B cell (primary cell): ENCODE measurements at regions not wholly inside any gene's neighbourhood (a gene's known extent, or its start where the extent isn't known, plus 50 kb on each side); places are given as distances from the start of the nearest gene placed in this dataset.

Experiments
- ATAC-seq: fragments of 200-7000 bp; cut with Tn5 transposase; one replicate; pipeline ENCODE4 v1.10.0; 2021; ENCODE audit warnings: low read depth, mild to moderate bottlenecking, moderate number of reproducible peaks, moderate library complexity
- CTCF ChIA-PET: fragments of 350-600 bp; sonication (Branson Sonifier 250); formaldehyde crosslinking; loops from one replicate; lab custom pipeline; 2021; ENCODE audit warnings: antibody characterized with exemption, inconsistent platforms; lab: Charles Lee
- POLR2A ChIA-PET: fragments of 350-600 bp; sonication (Branson Sonifier 250); formaldehyde crosslinking; loops from one replicate; lab custom pipeline; 2021; ENCODE audit warnings: antibody characterized with exemption; lab: Charles Lee
- DNase-seq: peaks from one replicate; pipeline ENCODE4 v3.0.0; 2013
- H2AFZ ChIP-seq: 2 replicates; pipeline ENCODE4 v1.6.1; 2012; ENCODE audit warnings: mild to moderate bottlenecking, low read depth, low read length; ENCODE audit not compliant: insufficient read depth, poor library complexity, severe bottlenecking
- H3K27ac ChIP-seq, 2 donors: 1 replicate in 1 of 2; 2 replicates in 1 of 2; pipeline ENCODE4 v1.5.1; 2012 to 2013; ENCODE audit warnings: low read length in 2 of 2, mild to moderate bottlenecking in 2 of 2, moderate library complexity in 1 of 2
- H3K27me3 ChIP-seq, 4 experiments: fragments of 200-600 bp in 1 of 4; sonication (generic) in 1 of 4; replicated peaks in 1 of 4; 1 replicate in 2 of 4; 2 replicates in 2 of 4; pipeline versions ENCODE4 v1.6.1 to v1.7.0; 2013 to 2016; ENCODE audit warnings: low read length in 3 of 4, mild to moderate bottlenecking in 2 of 4, mixed read lengths in 1 of 4, moderate library complexity in 1 of 4; ENCODE audit not compliant: insufficient read depth in 4 of 4, control insufficient read depth in 3 of 4; ENCODE audit errors: control extremely low read depth in 1 of 4
- H3K36me3 ChIP-seq, 2 experiments: replicated peaks in 1 of 2; 1 replicate in 1 of 2; 2 replicates in 1 of 2; pipeline versions ENCODE4 v1.6.1 to v1.7.1; 2013; ENCODE audit warnings: low read length in 1 of 2; ENCODE audit not compliant: insufficient read depth in 2 of 2, control insufficient read depth in 1 of 2; ENCODE audit errors: control extremely low read depth in 1 of 2, extremely low read depth in 1 of 2
- H3K4me1 ChIP-seq, 2 donors: fragments of 200-600 bp in 1 of 2; sonication (generic) in 1 of 2; 1 replicate in 1 of 2; 2 replicates in 1 of 2; pipeline versions ENCODE4 v1.5.1 to v1.6.1; 2013 to 2017; ENCODE audit warnings: low read length in 2 of 2; ENCODE audit not compliant: control insufficient read depth in 2 of 2, insufficient read depth in 2 of 2
- H3K4me2 ChIP-seq: replicated peaks from 2 replicates; pipeline ENCODE3; 2012; ENCODE audit warnings: mild to moderate bottlenecking, low read depth, low read length; ENCODE audit not compliant: poor library complexity, severe bottlenecking
- H3K4me3 ChIP-seq, 5 experiments: fragments of 200-600 bp in 1 of 5; sonication (generic) in 1 of 5; 1 replicate in 3 of 5; 2 replicates in 2 of 5; pipeline versions ENCODE4 v1.5.1 to v1.7.0; 2011 to 2016; ENCODE audit warnings: low read length in 4 of 5, mild to moderate bottlenecking in 4 of 5, low read depth in 2 of 5, control low read depth in 1 of 5, moderate library complexity in 1 of 5; ENCODE audit not compliant: insufficient read depth in 1 of 5; ENCODE audit errors: control extremely low read depth in 1 of 5, extremely low read depth in 1 of 5
- H3K79me2 ChIP-seq: fragments of 200-600 bp; sonication (generic); one replicate; pipeline ENCODE4 v1.6.0; 2016; ENCODE audit warnings: low read length; ENCODE audit not compliant: control insufficient read depth, insufficient read depth
- H3K9ac ChIP-seq: fragments of 200-600 bp; sonication (generic); 2 replicates; pipeline ENCODE4 v1.6.1; 2017; ENCODE audit warnings: mild to moderate bottlenecking, low read length, moderate library complexity
- H3K9me3 ChIP-seq, 3 donors: one replicate each; pipeline versions ENCODE4 v1.6.1 to v1.7.1; 2013; ENCODE audit warnings: low read length in 2 of 3; ENCODE audit not compliant: control insufficient read depth in 2 of 3, insufficient read depth in 1 of 3; ENCODE audit errors: control extremely low read depth in 1 of 3
- H4K20me1 ChIP-seq: 2 replicates; pipeline ENCODE4 v1.6.0; 2012; ENCODE audit warnings: mild to moderate bottlenecking, low read length; ENCODE audit not compliant: insufficient read depth, control insufficient read depth, poor library complexity, severe bottlenecking
- H3K27ac Mint-ChIP-seq: one replicate; pipeline ENCODE4 v1.8.0; 2021; ENCODE audit warnings: mixed read lengths
- H3K27me3 Mint-ChIP-seq: one replicate; pipeline ENCODE4 v1.8.0; 2021; ENCODE audit warnings: mixed read lengths
- H3K4me1 Mint-ChIP-seq: one replicate; pipeline ENCODE4 v1.8.0; 2021; ENCODE audit warnings: mixed read lengths
- H3K4me3 Mint-ChIP-seq: one replicate; pipeline ENCODE4 v1.8.0; 2021; ENCODE audit warnings: mixed read lengths
- H3K9me3 Mint-ChIP-seq: one replicate; pipeline ENCODE4 v1.8.0; 2022; ENCODE audit warnings: mixed read lengths; ENCODE audit not compliant: insufficient read depth
- CTCF ChIP-seq: fragments of 200-600 bp; IDR thresholded peaks from one replicate; pipeline ENCODE4 v1.8.0; 2022; ENCODE audit warnings: antibody characterized with exemption, mild to moderate bottlenecking
- EZH2 ChIP-seq: IDR thresholded peaks from 2 replicates; pipeline ENCODE4 v1.6.1; 2012; ENCODE audit warnings: borderline replicate concordance, low read depth, mild to moderate bottlenecking, moderate library complexity, low read length; ENCODE audit not compliant: insufficient read depth, poor library complexity, severe bottlenecking
- WGBS: methylation state at CpG from one replicate; pipeline ENCODE4 v1.1.5; 2013; ENCODE audit warnings: missing lambda C conversion rate; ENCODE audit not compliant: insufficient coverage; 5-methylcytosine and 5-hydroxymethylcytosine counted together
- intact Hi-C: fragments of 100-400 bp; cut with micrococcal nuclease; formaldehyde crosslinking; loops from one replicate; pipeline ENCODE4 v1.10.0; 2022

GRCh38 chr5:123249446-123249845, 160.4 kb downstream of the PRDM6 start:
- no peaks in the 10 kb centered on the region for H3K4me1 ChIP-seq
- intact Hi-C loops = no loop called here
- ChIA-PET CTCF (no interaction called here), POLR2A (no interaction called here)
- ATAC-seq = no peak
- DNase-seq = no peak
- TF ChIP-seq CTCF = no peak
- H3K9me3 ChIP-seq = no peaks in the 10 kb centered on the region
- H3K9ac ChIP-seq = no peak overlapping the region
- WGBS = no CpG with 5 or more reads among the region's 2 CpGs
- Mint-ChIP-seq H3K27me3 (peaks cover 7% of the 10 kb centered on the region), H3K4me1 (no peaks in the 10 kb centered on the region), H3K27ac (no peak overlapping the region), H3K9me3 (peaks cover 6% of the 10 kb centered on the region), H3K4me3 (no peak overlapping the region)
- no peak overlapping the region for H2AFZ ChIP-seq
- no peak overlapping the region for H3K4me2 ChIP-seq
- H3K4me3 ChIP-seq = no peak overlapping the region
- H4K20me1 ChIP-seq = no peaks in the 10 kb centered on the region
- no peaks in the 10 kb centered on the region for H3K79me2 ChIP-seq
- no peak overlapping the region for H3K27ac ChIP-seq
- no peaks in the 10 kb centered on the region for H3K36me3 ChIP-seq
- H3K27me3 ChIP-seq = no peaks in the 10 kb centered on the region

GRCh38 chr5:123245689-123246088, 156.6 kb downstream of the PRDM6 start:
- H3K4me3 ChIP-seq = no peak overlapping the region
- H4K20me1 ChIP-seq = no peaks in the 10 kb centered on the region
- no peaks in the 10 kb centered on the region for H3K27me3 ChIP-seq
- H2AFZ ChIP-seq = no peak overlapping the region
- Mint-ChIP-seq H3K27me3 (peaks cover 4% of the 10 kb centered on the region), H3K4me3 (no peak overlapping the region), H3K4me1 (no peaks in the 10 kb centered on the region), H3K27ac (no peak overlapping the region), H3K9me3 (peaks cover 2% of the 10 kb centered on the region)
- H3K27ac ChIP-seq = no peak overlapping the region
- ATAC-seq (no peak), DNase-seq (no peak)
- CTCF ChIA-PET = no interaction called here
- H3K4me2 ChIP-seq = no peak overlapping the region
- no peak overlapping the region for H3K9ac ChIP-seq
- H3K4me1 ChIP-seq = no peaks in the 10 kb centered on the region
- TF ChIP-seq EZH2 = no peak
- TF ChIP-seq CTCF = no peak
- intact Hi-C loops = no loop called here
- H3K36me3 ChIP-seq = no peaks in the 10 kb centered on the region
- POLR2A ChIA-PET = no interaction called here
- H3K9me3 ChIP-seq = no peaks in the 10 kb centered on the region
- WGBS = no CpG with 5 or more reads among the region's 1 CpG
- H3K79me2 ChIP-seq = no peaks in the 10 kb centered on the region
